PC-3 (cell line): ENCODE measurements at regions not wholly inside any gene's neighbourhood (a gene's known extent, or its start where the extent isn't known, plus 50 kb on each side); places are given as distances from the start of the nearest gene placed in this dataset.

Source experiments
- EZH2 ChIP-seq: fragments of 300-600 bp; sonication (generic); IDR thresholded peaks from one replicate; pipeline ENCODE4 v1.6.1; 2017; ENCODE audit warnings: antibody characterized with exemption, mild to moderate bottlenecking, low read length; ENCODE audit not compliant: unreplicated experiment
- TF ChIP-seq, protein P1 (sequence below): fragments of 300-600 bp; sonication (generic); conservative IDR thresholded peaks from 2 replicates; pipeline ENCODE4 v1.5.1; 2017; ENCODE audit warnings: antibody characterized with exemption, low read depth, mild to moderate bottlenecking, low read length

DNA sequence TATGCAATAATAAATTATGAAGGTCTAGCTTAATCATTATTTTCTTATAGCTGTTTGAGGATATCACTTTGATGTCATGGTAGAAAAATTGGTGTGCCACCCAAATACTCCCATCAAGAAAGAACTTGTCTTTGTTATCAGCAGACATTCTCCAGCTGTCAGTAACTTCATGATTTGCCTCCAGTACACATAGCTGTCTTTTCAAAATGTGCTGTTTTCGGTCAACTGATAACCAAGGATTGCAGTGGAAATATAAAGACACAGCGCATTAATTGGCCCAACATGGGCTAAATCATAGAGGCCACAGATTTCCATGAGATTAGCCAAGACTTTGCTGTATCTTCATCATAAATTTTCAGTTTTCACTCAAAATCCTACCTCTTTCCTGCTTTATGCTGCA lies 993.5 kb upstream of the SEMA6A start:
- TF ChIP-seq, protein P1, sequence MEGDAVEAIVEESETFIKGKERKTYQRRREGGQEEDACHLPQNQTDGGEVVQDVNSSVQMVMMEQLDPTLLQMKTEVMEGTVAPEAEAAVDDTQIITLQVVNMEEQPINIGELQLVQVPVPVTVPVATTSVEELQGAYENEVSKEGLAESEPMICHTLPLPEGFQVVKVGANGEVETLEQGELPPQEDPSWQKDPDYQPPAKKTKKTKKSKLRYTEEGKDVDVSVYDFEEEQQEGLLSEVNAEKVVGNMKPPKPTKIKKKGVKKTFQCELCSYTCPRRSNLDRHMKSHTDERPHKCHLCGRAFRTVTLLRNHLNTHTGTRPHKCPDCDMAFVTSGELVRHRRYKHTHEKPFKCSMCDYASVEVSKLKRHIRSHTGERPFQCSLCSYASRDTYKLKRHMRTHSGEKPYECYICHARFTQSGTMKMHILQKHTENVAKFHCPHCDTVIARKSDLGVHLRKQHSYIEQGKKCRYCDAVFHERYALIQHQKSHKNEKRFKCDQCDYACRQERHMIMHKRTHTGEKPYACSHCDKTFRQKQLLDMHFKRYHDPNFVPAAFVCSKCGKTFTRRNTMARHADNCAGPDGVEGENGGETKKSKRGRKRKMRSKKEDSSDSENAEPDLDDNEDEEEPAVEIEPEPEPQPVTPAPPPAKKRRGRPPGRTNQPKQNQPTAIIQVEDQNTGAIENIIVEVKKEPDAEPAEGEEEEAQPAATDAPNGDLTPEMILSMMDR: no peak
- TF ChIP-seq EZH2: no peak
